Kidney epithelial cell (primary cell): ENCODE measurements at regions not wholly inside any gene's neighbourhood (a gene's known extent, or its start where the extent isn't known, plus 50 kb on each side); places are given as distances from the start of the nearest gene placed in this dataset.

Source experiments
- DNase-seq: peaks from one replicate; pipeline ENCODE4 v3.0.0-alpha.2; 2010; ENCODE audit warnings: low read depth
- H3K27me3 ChIP-seq: 2 replicates; pipeline ENCODE4 v1.6.0; 2011; ENCODE audit warnings: low read length; ENCODE audit not compliant: control insufficient read depth, insufficient read depth
- H3K36me3 ChIP-seq: 2 replicates; pipeline ENCODE4 v1.5.1; 2011; ENCODE audit warnings: low read length; ENCODE audit not compliant: control insufficient read depth, insufficient read depth
- H3K4me3 ChIP-seq: 2 replicates; pipeline ENCODE4 v1.5.1; 2011; ENCODE audit warnings: low read depth, mild to moderate bottlenecking, control low read depth, low read length
- TF ChIP-seq, protein P1 (sequence below): IDR thresholded peaks from 2 replicates; pipeline ENCODE4 v1.5.1; 2011; ENCODE audit warnings: mild to moderate bottlenecking, moderate library complexity, low read length, control low read depth, inconsistent platforms; ENCODE audit not compliant: insufficient read depth, poor library complexity, severe bottlenecking

DNA sequence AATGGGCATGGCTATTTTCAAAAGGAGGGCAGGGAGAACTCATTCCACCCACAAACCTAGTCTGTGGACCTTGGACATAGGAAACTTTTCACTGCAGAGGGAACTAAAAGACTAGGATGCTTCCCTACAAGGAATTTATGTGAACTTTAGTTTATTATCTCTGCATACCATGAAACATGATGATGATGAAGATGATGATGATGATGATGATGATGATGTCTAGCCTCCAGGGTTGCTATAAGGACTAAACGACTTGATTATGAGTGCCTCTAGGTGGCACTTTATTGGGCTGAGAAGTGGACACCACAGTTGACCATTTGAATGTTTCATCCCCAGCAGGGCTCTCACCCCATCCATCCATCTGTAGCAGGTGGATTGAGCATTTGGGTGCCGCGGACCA, 260.0 kb upstream of the TCF4 start:
- Histone ChIP-seq H3K27me3 (no peaks in the 10 kb centered on the region), H3K36me3 (no peaks in the 10 kb centered on the region), H3K4me3 (no peak overlapping the region)
- TF ChIP-seq, protein P1, sequence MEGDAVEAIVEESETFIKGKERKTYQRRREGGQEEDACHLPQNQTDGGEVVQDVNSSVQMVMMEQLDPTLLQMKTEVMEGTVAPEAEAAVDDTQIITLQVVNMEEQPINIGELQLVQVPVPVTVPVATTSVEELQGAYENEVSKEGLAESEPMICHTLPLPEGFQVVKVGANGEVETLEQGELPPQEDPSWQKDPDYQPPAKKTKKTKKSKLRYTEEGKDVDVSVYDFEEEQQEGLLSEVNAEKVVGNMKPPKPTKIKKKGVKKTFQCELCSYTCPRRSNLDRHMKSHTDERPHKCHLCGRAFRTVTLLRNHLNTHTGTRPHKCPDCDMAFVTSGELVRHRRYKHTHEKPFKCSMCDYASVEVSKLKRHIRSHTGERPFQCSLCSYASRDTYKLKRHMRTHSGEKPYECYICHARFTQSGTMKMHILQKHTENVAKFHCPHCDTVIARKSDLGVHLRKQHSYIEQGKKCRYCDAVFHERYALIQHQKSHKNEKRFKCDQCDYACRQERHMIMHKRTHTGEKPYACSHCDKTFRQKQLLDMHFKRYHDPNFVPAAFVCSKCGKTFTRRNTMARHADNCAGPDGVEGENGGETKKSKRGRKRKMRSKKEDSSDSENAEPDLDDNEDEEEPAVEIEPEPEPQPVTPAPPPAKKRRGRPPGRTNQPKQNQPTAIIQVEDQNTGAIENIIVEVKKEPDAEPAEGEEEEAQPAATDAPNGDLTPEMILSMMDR: no peak
- DNase-seq: no peak

GRCh38 chr18:55845221-55845620, 257.2 kb upstream of the TCF4 start:
- no peaks in the 10 kb centered on the region for H3K36me3 ChIP-seq

GRCh38 chr18:55844382-55844781, 256.4 kb upstream of the TCF4 start:
- TF ChIP-seq, protein P1: no peak
- H3K27me3 ChIP-seq: no peaks in the 10 kb centered on the region
- DNase-seq: no peak
- H3K4me3 ChIP-seq: no peak overlapping the region
- no peaks in the 10 kb centered on the region for H3K36me3 ChIP-seq

More at GRCh38 chr18:55845221-55845620, 257.2 kb upstream of the TCF4 start:
- Histone ChIP-seq H3K4me3 (no peak overlapping the region), H3K27me3 (no peaks in the 10 kb centered on the region)
- TF ChIP-seq, protein P1: no peak
- no peak for DNase-seq

- no peaks in the 10 kb centered on the region for H3K36me3 ChIP-seq
- TF ChIP-seq, protein P1: no peak
- no peaks in the 10 kb centered on the region for H3K27me3 ChIP-seq
- DNase-seq: no peak
- H3K4me3 ChIP-seq: no peak overlapping the region
Measured at GRCh38 chr18:55841314-55841713, 253.3 kb upstream of the TCF4 start.

DNA sequence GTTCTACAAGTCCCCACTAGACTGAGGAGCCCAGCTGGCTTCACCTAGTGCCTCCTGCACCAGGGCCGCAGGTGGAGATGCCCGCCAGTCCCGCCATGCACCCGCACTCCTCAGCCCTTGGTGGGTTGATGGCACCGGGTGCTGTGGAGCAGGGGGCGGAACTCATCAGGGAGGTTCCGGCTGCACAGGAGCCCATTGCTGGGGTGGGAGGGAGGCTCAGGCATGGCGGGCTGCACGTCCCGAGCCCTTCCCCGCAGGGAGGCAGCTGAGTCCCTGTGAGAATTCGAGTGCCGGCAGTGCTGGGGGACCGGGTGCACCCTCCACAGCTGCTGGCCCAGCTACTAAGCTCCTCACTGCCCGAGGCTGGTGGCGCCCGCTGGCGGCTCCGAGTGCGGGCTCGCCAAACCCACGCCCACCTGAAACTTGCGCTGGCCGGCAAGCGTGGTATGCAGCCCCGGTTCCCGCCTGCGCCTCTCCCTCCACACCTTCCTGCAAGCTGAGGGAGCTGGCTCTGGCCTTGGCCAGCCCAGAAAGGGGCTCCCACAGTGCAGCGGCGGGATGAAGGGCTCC, 252.7 kb upstream of the TCF4 start:
- DNase-seq: no peak
- Histone ChIP-seq H3K4me3 (no peak overlapping the region), H3K27me3 (no peaks in the 10 kb centered on the region), H3K36me3 (no peaks in the 10 kb centered on the region)
- TF ChIP-seq, protein P1: no peak

- H3K27me3 ChIP-seq: no peaks in the 10 kb centered on the region
- H3K4me3 ChIP-seq: no peak overlapping the region
- TF ChIP-seq, protein P1: no peak
- no peak for DNase-seq
- H3K36me3 ChIP-seq: no peaks in the 10 kb centered on the region
Measured at GRCh38 chr18:55839343-55839742, 251.4 kb upstream of the TCF4 start.
